CD14-positive monocyte (primary cell): ENCODE measurements at regions not wholly inside any gene's neighbourhood (a gene's known extent, or its start where the extent isn't known, plus 50 kb on each side); places are given as distances from the start of the nearest gene placed in this dataset.

Source experiments
- DNase-seq, 3 donors: peaks; one replicate each; pipeline ENCODE4 v3.0.0-alpha.2; 2011 to 2022
- H2AFZ ChIP-seq: 2 replicates; pipeline ENCODE4 v1.6.0; 2012; ENCODE audit warnings: mild to moderate bottlenecking, low read depth, low read length, inconsistent platforms; ENCODE audit not compliant: insufficient read depth, poor library complexity, severe bottlenecking
- H3K27ac ChIP-seq, 2 donors: 1 replicate in 1 of 2; 2 replicates in 1 of 2; pipeline ENCODE4 v1.5.1; 2012 to 2013; ENCODE audit warnings: low read length in 2 of 2, control low read depth in 1 of 2, inconsistent platforms in 1 of 2, low read depth in 1 of 2, mild to moderate bottlenecking in 1 of 2
- H3K27me3 ChIP-seq, 2 donors: one replicate each; pipeline versions ENCODE4 v1.6.0 to v1.6.1; 2011 to 2013; ENCODE audit warnings: low read length in 2 of 2; ENCODE audit not compliant: control insufficient read depth in 2 of 2, insufficient read depth in 2 of 2
- H3K36me3 ChIP-seq, 2 donors: replicated peaks in 1 of 2; 1 replicate in 1 of 2; 2 replicates in 1 of 2; pipeline versions ENCODE4 v1.5.1 to v1.6.1; 2012 to 2013; ENCODE audit warnings: low read length in 2 of 2, control low read depth in 1 of 2, inconsistent platforms in 1 of 2, mild to moderate bottlenecking in 1 of 2; ENCODE audit not compliant: insufficient read depth in 2 of 2, control insufficient read depth in 1 of 2
- H3K4me1 ChIP-seq, 2 donors: 1 replicate in 1 of 2; 2 replicates in 1 of 2; pipeline versions ENCODE4 v1.5.1 to v1.6.1; 2012 to 2013; ENCODE audit warnings: low read length in 2 of 2, control low read depth in 1 of 2, inconsistent platforms in 1 of 2, mild to moderate bottlenecking in 1 of 2, moderate library complexity in 1 of 2; ENCODE audit not compliant: insufficient read depth in 2 of 2, control insufficient read depth in 1 of 2
- H3K4me2 ChIP-seq: replicated peaks from 2 replicates; pipeline ENCODE3; 2012; ENCODE audit warnings: low read length, moderate library complexity, mild to moderate bottlenecking; ENCODE audit not compliant: poor library complexity, severe bottlenecking; ENCODE audit errors: extremely low read depth
- H3K4me3 ChIP-seq, 3 experiments: fragments of 200-600 bp in 1 of 3; sonication (generic) in 1 of 3; replicated peaks in 1 of 3; 1 replicate in 2 of 3; 2 replicates in 1 of 3; pipeline ENCODE4 v1.5.1; 2011 to 2013; ENCODE audit warnings: low read length in 3 of 3, mild to moderate bottlenecking in 3 of 3, control low read depth in 2 of 3, low read depth in 2 of 3, inconsistent platforms in 1 of 3, moderate library complexity in 1 of 3
- H3K79me2 ChIP-seq: 2 replicates; pipeline ENCODE4 v1.6.0; 2012; ENCODE audit warnings: mild to moderate bottlenecking, control low read depth, inconsistent platforms, low read length, moderate library complexity; ENCODE audit not compliant: insufficient read depth
- H3K9ac ChIP-seq: 2 replicates; pipeline ENCODE4 v1.6.0; 2017; ENCODE audit warnings: low read length, mild to moderate bottlenecking; ENCODE audit not compliant: insufficient read depth, poor library complexity, severe bottlenecking
- H3K9me3 ChIP-seq, 2 donors: replicated peaks in 1 of 2; 1 replicate in 1 of 2; 2 replicates in 1 of 2; pipeline versions ENCODE4 v1.5.1 to v1.6.1; 2012 to 2013; ENCODE audit warnings: low read length in 2 of 2, control low read depth in 1 of 2; ENCODE audit not compliant: control insufficient read depth in 1 of 2, insufficient read depth in 1 of 2
- H4K20me1 ChIP-seq: 2 replicates; pipeline ENCODE4 v1.6.0; 2012; ENCODE audit warnings: mild to moderate bottlenecking, low read length, control low read depth, moderate library complexity; ENCODE audit not compliant: insufficient read depth
- H3K27ac Mint-ChIP-seq, 7 donors: one replicate each; pipeline ENCODE4 v1.8.0; 2020; ENCODE audit warnings: mild to moderate bottlenecking in 7 of 7, mixed read lengths in 7 of 7, moderate library complexity in 6 of 7, inconsistent platforms in 2 of 7
- H3K27me3 Mint-ChIP-seq, 3 donors: one replicate each; pipeline ENCODE4 v1.8.0; 2021 to 2022; ENCODE audit warnings: low read depth in 3 of 3, mild to moderate bottlenecking in 3 of 3, mixed read lengths in 3 of 3, moderate library complexity in 3 of 3, inconsistent platforms in 1 of 3
- H3K36me3 Mint-ChIP-seq, 2 donors: one replicate each; pipeline ENCODE4 v1.8.0; 2020; ENCODE audit warnings: mixed read lengths in 2 of 2, inconsistent platforms in 1 of 2, mild to moderate bottlenecking in 1 of 2
- H3K4me1 Mint-ChIP-seq: one replicate; pipeline ENCODE4 v1.8.0; 2020; ENCODE audit warnings: mild to moderate bottlenecking, mixed read lengths
- H3K4me3 Mint-ChIP-seq, 2 donors: one replicate each; pipeline ENCODE4 v1.8.0; 2020; ENCODE audit warnings: mild to moderate bottlenecking in 2 of 2, mixed read lengths in 2 of 2, moderate library complexity in 1 of 2
- H3K9me3 Mint-ChIP-seq, 7 donors: one replicate each; pipeline ENCODE4 v1.8.0; 2020 to 2022; ENCODE audit warnings: mixed read lengths in 7 of 7, mild to moderate bottlenecking in 6 of 7, moderate library complexity in 6 of 7, inconsistent platforms in 2 of 7
- WGBS: methylation state at CpG from one replicate; pipeline ENCODE4 v1.1.5; 2013; ENCODE audit warnings: missing lambda C conversion rate; ENCODE audit not compliant: insufficient coverage; 5-methylcytosine and 5-hydroxymethylcytosine counted together
- intact Hi-C, 2 donors: fragments of 100-400 bp; cut with micrococcal nuclease; formaldehyde crosslinking; loops; one replicate each; pipeline versions ENCODE4 v1.15.0 to v1.15.1; 2023
- TF ChIP-seq, protein P1 (sequence below): fragments of 200-600 bp; IDR thresholded peaks from one replicate; pipeline ENCODE4 v1.8.0; 2022; ENCODE audit warnings: antibody characterized with exemption, mild to moderate bottlenecking

DNA sequence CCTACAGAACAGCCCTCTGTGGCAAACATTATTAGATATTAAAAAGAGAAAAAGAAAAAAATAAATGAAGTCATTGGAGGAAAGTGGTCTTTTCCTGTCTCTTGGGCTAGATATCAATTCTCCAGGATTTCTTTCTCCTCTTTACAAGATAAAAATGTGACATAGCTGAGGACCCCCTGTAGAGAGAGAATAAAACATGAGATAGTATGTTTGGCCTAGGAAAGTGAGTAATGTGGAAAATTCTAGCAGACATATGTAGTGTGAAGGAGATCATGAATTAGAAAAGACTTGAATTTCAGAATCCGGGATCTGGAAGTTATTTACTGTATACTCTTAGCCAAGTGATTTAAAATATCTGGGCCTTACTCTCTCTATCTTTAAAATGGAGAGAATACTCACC, 823.1 kb downstream of the TLR4 start:
- H3K9me3 ChIP-seq, result no peaks in the 10 kb centered on the region
- TF ChIP-seq, protein P1, sequence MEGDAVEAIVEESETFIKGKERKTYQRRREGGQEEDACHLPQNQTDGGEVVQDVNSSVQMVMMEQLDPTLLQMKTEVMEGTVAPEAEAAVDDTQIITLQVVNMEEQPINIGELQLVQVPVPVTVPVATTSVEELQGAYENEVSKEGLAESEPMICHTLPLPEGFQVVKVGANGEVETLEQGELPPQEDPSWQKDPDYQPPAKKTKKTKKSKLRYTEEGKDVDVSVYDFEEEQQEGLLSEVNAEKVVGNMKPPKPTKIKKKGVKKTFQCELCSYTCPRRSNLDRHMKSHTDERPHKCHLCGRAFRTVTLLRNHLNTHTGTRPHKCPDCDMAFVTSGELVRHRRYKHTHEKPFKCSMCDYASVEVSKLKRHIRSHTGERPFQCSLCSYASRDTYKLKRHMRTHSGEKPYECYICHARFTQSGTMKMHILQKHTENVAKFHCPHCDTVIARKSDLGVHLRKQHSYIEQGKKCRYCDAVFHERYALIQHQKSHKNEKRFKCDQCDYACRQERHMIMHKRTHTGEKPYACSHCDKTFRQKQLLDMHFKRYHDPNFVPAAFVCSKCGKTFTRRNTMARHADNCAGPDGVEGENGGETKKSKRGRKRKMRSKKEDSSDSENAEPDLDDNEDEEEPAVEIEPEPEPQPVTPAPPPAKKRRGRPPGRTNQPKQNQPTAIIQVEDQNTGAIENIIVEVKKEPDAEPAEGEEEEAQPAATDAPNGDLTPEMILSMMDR, result no peak
- no peak overlapping the region for H3K4me3 ChIP-seq
- H3K4me1 Mint-ChIP-seq, result peaks cover 5% of the 10 kb centered on the region
- no CpG with 5 or more reads among the region's 1 CpG for WGBS
- H3K4me1 ChIP-seq, result no peaks in the 10 kb centered on the region
- H3K36me3 ChIP-seq, result no peaks in the 10 kb centered on the region
- H3K4me3 Mint-ChIP-seq, result no peak overlapping the region
- H3K27ac Mint-ChIP-seq, result no peak overlapping the region
- no peak for DNase-seq
- no peak overlapping the region for H3K9ac ChIP-seq
- H2AFZ ChIP-seq, result no peak overlapping the region
- H3K27ac ChIP-seq, result no peak overlapping the region
- intact Hi-C loops, result no loop called here
- no peaks in the 10 kb centered on the region for H3K27me3 Mint-ChIP-seq
- H3K9me3 Mint-ChIP-seq, result no peaks in the 10 kb centered on the region
- no peaks in the 10 kb centered on the region for H3K36me3 Mint-ChIP-seq
- H4K20me1 ChIP-seq, result no peaks in the 10 kb centered on the region
- H3K79me2 ChIP-seq, result no peaks in the 10 kb centered on the region
- no peak overlapping the region for H3K4me2 ChIP-seq
- no peaks in the 10 kb centered on the region for H3K27me3 ChIP-seq

DNA sequence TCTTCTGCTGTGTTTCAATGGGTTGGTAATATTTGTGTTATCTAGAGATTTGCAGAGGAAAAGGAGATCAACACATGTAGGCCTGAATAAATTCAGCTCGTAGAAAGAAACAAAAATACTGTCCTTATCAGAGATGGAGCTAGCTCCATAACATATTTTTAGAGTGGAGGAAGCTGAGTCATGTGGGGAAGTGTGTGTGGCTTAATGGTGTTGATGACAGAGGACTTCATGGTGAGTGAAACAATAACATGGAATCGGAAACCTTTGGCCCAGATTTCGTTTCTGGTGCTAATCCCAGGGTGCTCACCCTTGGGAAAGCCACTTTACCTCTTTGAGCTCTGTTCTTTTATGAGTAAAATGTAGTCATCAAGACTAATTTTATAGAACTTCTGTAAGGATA, 825.0 kb downstream of the TLR4 start:
- no peaks in the 10 kb centered on the region for H4K20me1 ChIP-seq
- no peaks in the 10 kb centered on the region for H3K4me1 ChIP-seq
- H3K79me2 ChIP-seq, result no peaks in the 10 kb centered on the region
- H3K27ac Mint-ChIP-seq, result no peak overlapping the region
- TF ChIP-seq, protein P1, result no peak
- no peak overlapping the region for H2AFZ ChIP-seq
- peaks cover 0 to 6% (median 0%) of the 10 kb centered on the region in 7 donors for H3K9me3 Mint-ChIP-seq
- H3K36me3 ChIP-seq, result no peaks in the 10 kb centered on the region
- no peaks in the 10 kb centered on the region for H3K27me3 Mint-ChIP-seq
- H3K4me1 Mint-ChIP-seq, result peaks cover 5% of the 10 kb centered on the region
- no peak for DNase-seq
- WGBS, result no CpG with 5 or more reads among the region's 3 CpGs
- no peaks in the 10 kb centered on the region for H3K27me3 ChIP-seq
- no peak overlapping the region for H3K27ac ChIP-seq
- intact Hi-C loops, result no loop called here
- no peaks in the 10 kb centered on the region for H3K36me3 Mint-ChIP-seq
- no peak overlapping the region for H3K4me3 Mint-ChIP-seq
- no peak overlapping the region for H3K9ac ChIP-seq
- H3K9me3 ChIP-seq, result no peaks in the 10 kb centered on the region
- H3K4me2 ChIP-seq, result no peak overlapping the region
- no peak overlapping the region for H3K4me3 ChIP-seq
